Stimulated activated naive CD8-positive, alpha-beta T cell treated with anti-CD3 and anti-CD28 coated beads, Interleukin-15, Interleukin-2, amounts not matched to agents 100 ng/mL and 50 ng/mL, for 24 hours (primary cell): ENCODE measurements at regions not wholly inside any gene's neighbourhood (a gene's known extent, or its start where the extent isn't known, plus 50 kb on each side); places are given as distances from the start of the nearest gene placed in this dataset.
"Not testable (repeated sequence)": the region's sequence is repeated elsewhere in the genome, so short reads cannot be mapped to it uniquely, and the experiment has no call there.

Source experiments
- H3K27ac Mint-ChIP-seq: one replicate; pipeline ENCODE4 v1.8.0; 2021; ENCODE audit warnings: mild to moderate bottlenecking, mixed read lengths
- H3K27me3 Mint-ChIP-seq: one replicate; pipeline ENCODE4 v1.8.0; 2021; ENCODE audit warnings: mixed read lengths
- H3K36me3 Mint-ChIP-seq: one replicate; pipeline ENCODE4 v1.8.0; 2021; ENCODE audit warnings: low read depth, mixed read lengths
- H3K4me1 Mint-ChIP-seq: one replicate; pipeline ENCODE4 v1.8.0; 2021; ENCODE audit warnings: low read depth, mixed read lengths
- H3K4me3 Mint-ChIP-seq: one replicate; pipeline ENCODE4 v1.8.0; 2021; ENCODE audit warnings: mild to moderate bottlenecking, mixed read lengths
- H3K9me3 Mint-ChIP-seq: one replicate; pipeline ENCODE4 v1.8.0; 2021; ENCODE audit warnings: mixed read lengths

DNA sequence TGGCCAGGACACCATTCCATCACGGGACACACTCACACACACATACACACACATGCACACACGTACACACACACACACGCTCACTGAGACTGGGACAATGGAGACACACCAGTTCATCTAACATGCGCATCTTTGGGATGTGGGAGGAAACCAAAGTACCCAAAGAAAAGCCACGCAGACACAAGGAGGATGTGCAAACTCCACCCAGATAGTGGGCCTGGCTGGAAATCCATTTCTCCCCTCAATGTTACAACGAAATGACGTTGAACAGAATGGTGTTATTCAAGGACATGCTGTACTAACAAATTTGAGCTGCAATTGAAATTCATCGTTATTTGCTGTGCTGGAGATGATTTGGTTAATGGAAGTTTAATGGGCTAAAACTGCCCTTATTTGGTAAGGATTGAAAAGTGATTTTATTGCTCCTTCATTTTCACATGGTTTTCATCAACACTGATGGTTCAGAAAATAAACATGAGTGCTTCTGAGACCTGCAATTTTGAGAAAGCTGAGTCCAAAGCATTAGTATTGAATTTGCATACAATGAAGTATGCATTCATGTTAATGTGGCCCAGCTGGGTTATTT is 110.0 kb downstream of the KCNE4 start:
- Mint-ChIP-seq H3K9me3 (no peaks in the 10 kb centered on the region), H3K4me3 (no peak overlapping the region), H3K27me3 (no peaks in the 10 kb centered on the region), H3K36me3 (no peaks in the 10 kb centered on the region), H3K27ac (no peak overlapping the region), H3K4me1 (no peaks in the 10 kb centered on the region)

DNA sequence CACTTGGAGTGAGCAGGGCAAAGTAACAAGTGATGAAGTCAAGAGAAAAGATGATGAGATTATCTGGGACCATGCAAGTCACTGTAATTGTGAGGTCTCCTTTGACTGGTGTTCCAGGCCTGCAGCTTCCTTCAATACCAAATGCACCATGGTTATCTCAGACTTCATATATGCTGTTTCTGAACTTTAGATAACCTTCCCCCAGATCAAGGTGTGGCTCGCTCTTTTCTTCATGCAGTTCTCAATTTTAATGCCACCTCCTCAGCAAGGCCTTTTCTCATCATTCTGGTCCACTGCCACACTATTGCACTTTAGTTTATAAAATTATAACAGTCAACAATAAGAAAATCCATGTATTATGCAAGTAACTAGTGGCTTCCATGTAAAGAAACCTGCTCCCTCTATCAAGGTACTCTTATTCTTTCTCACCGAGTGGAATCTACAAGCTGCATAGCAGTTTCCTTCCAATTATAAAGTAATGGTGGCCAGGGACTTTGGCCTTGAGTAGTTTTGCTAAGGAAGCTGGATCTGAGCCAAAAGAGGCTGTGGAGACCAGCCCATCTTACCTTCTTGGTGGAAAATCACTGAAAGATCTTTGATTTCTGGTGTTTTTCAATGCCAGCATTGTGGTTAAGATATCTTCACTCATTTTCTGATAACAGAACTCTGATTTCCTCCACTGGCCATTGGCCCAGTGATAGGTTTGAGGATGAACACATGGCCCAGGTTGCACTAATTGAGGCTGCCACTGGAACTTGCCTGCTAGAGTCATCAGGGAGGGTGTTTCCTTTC is 113.6 kb downstream of the KCNE4 start:
- Mint-ChIP-seq H3K27ac (no peak overlapping the region), H3K4me3 (no peak overlapping the region), H3K36me3 (no peaks in the 10 kb centered on the region), H3K9me3 (no peaks in the 10 kb centered on the region), H3K4me1 (no peaks in the 10 kb centered on the region), H3K27me3 (no peaks in the 10 kb centered on the region)

DNA sequence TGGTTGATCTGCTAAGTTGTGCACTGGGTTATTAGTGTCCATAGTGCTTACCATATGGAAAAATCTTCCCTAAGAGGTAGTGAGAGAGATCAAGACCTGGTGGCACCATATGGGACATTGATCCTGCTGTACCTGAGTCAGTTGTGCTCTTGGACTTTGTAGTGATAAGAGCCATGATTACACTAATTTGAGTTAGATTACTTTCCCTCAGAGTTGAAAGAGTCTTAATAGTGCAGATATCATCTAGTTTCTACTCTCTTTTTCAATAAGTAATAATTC is 114.2 kb downstream of the KCNE4 start:
- no peaks in the 10 kb centered on the region for H3K27me3 Mint-ChIP-seq
- no peak overlapping the region for H3K27ac Mint-ChIP-seq
- no peak overlapping the region for H3K4me3 Mint-ChIP-seq
- no peaks in the 10 kb centered on the region for H3K36me3 Mint-ChIP-seq
- no peaks in the 10 kb centered on the region for H3K4me1 Mint-ChIP-seq
- no peaks in the 10 kb centered on the region for H3K9me3 Mint-ChIP-seq

DNA sequence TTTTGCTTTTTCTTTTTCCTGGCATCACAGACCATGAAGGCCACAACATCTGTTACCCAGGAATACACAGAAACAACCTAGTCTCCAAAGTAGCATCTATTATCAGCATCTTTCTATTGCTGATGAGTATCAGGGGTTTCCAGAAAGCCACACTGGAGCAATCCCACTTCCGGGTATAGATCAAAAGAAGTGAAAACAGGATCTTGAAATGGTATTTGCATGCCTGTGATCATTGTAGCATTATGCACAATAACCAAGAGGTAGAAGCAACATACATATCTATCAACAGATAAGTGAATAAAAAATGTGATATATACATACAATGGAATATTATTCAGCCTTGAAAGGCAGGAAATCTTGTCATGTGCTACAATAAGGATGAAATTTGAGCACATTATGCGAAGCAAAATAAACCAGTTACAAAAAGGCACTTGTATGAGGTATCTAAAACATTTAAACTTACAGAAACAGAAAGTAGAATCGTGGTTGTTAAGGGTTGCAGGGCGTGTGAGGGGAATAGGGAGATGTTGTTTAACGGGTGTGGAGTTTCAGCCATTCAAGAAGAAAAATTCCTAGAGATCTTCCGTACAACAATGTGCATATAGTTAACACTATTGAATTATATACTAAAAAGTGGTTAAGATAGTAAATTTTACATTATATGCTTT is 115.1 kb downstream of the KCNE4 start:
- no peak overlapping the region for H3K4me3 Mint-ChIP-seq
- H3K4me1 Mint-ChIP-seq = no peaks in the 10 kb centered on the region
- no peaks in the 10 kb centered on the region for H3K9me3 Mint-ChIP-seq
- H3K27ac Mint-ChIP-seq = no peak overlapping the region
- no peaks in the 10 kb centered on the region for H3K36me3 Mint-ChIP-seq
- no peaks in the 10 kb centered on the region for H3K27me3 Mint-ChIP-seq

DNA sequence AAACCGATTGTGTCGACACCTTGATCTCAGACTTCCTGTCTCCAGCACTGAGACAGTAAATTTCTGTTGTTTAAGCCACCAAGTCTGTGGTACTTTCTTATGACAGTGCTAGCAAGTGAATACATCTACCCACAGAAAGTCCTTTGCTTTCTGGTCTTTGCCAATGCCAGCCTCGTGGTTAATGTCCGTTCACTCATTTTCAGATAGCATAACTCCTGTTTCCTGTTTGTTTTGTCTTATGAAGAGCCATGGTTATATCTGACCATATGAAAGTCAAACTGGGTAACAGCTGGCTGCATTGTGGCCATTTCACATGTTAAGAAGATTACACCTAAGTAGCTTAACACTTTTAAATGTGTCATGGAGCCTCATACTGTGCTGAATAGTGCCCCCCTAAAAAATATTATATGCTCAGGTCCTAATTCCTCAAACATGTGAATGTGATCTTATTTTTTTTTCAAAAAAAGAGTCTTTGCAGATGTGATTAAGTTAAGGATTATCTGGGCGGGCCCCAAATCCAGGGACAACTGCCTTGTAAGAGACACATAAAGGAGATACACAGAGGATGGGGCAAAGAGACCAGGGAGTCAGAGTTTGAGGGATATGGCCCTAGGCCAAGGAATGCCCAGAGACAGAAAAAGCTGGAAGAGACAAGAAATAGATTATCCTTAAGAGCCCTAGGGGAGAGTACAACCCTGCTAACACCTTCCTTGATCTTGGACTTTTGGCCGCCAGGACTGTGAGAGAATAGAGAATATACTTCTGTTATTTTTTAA is 118.0 kb downstream of the KCNE4 start:
- Mint-ChIP-seq H3K4me1 (no peaks in the 10 kb centered on the region), H3K9me3 (no peaks in the 10 kb centered on the region), H3K4me3 (no peak overlapping the region), H3K36me3 (no peaks in the 10 kb centered on the region), H3K27me3 (no peaks in the 10 kb centered on the region), H3K27ac (no peak overlapping the region)

DNA sequence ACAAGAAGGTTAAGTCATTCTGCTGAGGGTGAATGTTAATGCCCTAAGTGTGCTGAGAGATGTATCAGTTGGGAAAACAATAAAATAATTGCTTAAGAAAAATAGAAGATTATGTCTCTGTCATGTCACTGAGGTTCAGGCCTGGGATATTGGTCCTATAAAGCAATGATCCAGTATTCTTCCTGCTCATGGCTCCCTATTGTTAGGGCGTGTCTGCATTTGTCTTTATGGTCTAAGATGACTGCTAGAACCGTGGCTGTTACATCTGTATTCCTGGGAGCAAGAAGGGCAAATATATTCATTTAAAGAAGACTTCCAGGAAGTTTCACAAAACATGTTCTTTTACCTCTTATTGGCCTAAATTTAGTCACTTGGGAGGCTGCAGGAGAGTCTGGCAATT is 125.0 kb downstream of the KCNE4 start:
- Mint-ChIP-seq H3K4me1 (no peaks in the 10 kb centered on the region), H3K27ac (no peak overlapping the region), H3K9me3 (no peaks in the 10 kb centered on the region), H3K4me3 (no peak overlapping the region), H3K36me3 (no peaks in the 10 kb centered on the region), H3K27me3 (no peaks in the 10 kb centered on the region)

DNA sequence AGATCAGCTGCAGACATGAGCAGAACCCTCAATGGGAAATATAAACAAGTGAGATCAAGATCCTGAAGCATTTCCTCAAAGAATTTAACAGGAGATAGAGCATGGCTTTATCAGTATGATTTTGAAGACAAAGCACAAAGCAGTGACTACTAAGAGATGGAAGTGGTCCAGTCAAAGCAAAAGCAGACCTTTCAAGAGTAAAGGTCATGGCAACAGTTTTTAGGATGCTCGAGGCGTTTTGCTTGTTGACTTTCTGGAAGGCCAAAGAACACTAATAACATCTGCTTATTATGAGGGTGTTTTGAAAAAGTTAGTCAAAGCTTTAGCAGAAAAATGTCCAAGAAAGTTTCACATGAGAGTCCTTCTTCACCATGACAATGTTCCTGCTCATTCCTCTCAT is 128.5 kb downstream of the KCNE4 start:
- Mint-ChIP-seq H3K27ac (no peak overlapping the region), H3K27me3 (no peaks in the 10 kb centered on the region), H3K4me1 (no peaks in the 10 kb centered on the region), H3K4me3 (no peak overlapping the region), H3K9me3 (no peaks in the 10 kb centered on the region), H3K36me3 (no peaks in the 10 kb centered on the region)

DNA sequence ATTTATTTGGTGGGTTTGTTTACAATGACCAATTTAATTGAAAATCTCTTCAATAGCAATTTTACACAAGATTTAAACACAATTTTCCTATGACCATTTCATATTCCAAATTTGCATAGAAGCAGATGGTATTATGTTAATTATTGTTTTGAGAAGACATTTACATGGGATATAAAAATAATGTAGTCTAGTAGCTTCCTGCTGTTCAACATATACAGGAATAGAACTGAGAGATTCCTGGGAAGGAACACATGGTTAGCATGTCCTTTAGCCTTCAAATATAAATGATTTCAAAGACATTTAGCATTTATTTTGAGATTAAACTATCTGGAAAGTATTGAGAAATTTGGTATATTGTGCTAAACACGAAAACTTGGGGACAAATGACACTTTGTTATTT is 129.6 kb downstream of the KCNE4 start:
- H3K27ac Mint-ChIP-seq = no peak overlapping the region
- no peaks in the 10 kb centered on the region for H3K9me3 Mint-ChIP-seq
- no peaks in the 10 kb centered on the region for H3K4me1 Mint-ChIP-seq
- H3K4me3 Mint-ChIP-seq = no peak overlapping the region
- H3K36me3 Mint-ChIP-seq = no peaks in the 10 kb centered on the region
- no peaks in the 10 kb centered on the region for H3K27me3 Mint-ChIP-seq

DNA sequence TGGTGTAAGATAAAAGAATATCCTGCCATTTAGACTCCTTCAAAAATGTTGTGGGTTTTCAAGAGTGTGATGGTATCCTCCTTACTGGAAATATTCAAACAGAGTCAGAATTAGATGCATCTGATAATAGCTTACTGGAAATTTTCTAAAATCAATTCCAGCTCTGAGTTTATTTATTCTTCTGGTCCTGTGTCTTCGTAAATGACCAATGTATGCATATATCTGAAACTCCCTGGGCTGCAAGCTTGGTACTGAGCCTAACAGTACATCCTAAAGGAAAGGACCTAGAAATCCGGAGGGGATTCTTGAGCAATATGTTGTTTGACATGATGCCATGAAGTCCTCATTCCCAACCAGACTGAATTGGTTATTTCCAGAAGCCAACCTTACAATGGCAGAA is 130.4 kb downstream of the KCNE4 start:
- Mint-ChIP-seq H3K4me1 (no peaks in the 10 kb centered on the region), H3K27me3 (no peaks in the 10 kb centered on the region), H3K27ac (no peak overlapping the region), H3K4me3 (no peak overlapping the region), H3K9me3 (no peaks in the 10 kb centered on the region), H3K36me3 (no peaks in the 10 kb centered on the region)

DNA sequence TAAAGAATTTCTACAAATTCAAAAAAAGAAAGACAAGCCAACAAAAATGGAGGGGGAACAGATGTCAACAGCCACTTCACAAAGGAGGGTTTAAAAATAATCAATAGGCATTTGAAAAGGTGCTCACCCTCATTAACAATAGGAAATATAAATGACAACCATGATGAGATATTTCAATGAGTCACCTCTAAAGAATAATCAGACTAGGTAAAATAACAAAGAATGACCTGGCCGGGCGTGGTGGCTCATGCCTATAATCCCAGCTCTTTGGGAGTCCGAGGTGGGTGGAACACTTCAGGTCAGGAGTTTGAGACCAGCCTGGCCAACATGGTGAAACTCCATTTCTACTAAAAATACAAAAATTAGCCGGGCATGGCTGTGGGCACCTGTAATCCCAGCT is 133.6 kb downstream of the KCNE4 start:
- Mint-ChIP-seq H3K27me3 (no peaks in the 10 kb centered on the region), H3K36me3 (no peaks in the 10 kb centered on the region), H3K9me3 (no peaks in the 10 kb centered on the region), H3K4me3 (no peak overlapping the region), H3K4me1 (no peaks in the 10 kb centered on the region), H3K27ac (no peak overlapping the region)

DNA sequence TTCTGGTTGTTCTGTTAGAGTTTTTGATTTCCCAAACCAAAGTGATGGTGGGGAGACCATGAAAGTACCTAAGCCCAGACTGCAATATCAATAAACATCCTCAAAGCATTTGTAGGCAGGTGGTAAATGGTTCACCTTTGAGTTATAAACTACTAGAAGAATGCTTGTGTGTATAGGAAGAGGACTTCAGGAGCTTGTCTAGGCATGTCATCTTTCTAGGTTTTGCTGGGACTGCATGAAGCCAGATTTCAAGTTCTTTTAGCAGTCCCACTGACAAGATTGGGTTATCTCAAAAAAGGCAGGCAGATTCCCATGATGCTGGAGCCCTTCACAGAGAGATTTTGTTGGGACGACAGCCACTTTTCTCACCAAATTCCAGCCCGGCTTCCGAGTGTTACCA is 135.3 kb downstream of the KCNE4 start:
- H3K9me3 Mint-ChIP-seq = no peaks in the 10 kb centered on the region
- no peaks in the 10 kb centered on the region for H3K27me3 Mint-ChIP-seq
- no peak overlapping the region for H3K4me3 Mint-ChIP-seq
- no peaks in the 10 kb centered on the region for H3K36me3 Mint-ChIP-seq
- no peaks in the 10 kb centered on the region for H3K4me1 Mint-ChIP-seq
- H3K27ac Mint-ChIP-seq = no peak overlapping the region

DNA sequence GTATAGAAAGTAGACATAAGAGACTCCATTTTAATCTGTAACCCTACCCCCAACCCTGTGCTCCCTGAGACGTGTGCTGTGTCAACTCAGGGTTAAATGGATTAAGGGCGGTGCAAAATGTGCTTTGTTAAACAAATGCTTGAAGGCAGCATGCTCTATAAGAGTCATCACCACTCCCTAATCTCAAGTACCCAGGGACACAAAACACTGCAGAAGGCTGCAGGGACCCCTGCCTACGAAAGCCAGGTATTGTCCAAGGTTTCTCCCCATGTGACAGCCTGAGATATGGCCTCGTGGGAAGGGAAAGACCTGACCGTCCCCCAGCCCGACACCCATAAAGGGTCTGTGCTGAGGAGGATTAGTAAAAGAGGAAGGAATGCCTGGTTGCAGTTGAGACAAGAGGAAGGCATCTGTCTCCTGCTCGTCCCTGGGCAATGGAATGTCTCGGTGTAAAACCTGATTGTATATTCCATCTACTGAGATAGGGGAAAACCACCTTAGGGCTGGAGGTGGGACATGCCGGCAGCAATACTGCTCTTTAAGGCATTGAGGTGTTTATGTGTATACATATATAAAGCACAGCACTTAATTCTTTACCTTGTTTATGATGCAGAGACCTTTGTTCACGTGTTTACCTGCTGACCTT is 138.7 kb downstream of the KCNE4 start:
- not testable (repeated sequence) for H3K27me3 Mint-ChIP-seq, H3K27ac Mint-ChIP-seq, H3K9me3 Mint-ChIP-seq, H3K36me3 Mint-ChIP-seq, H3K4me1 Mint-ChIP-seq, H3K4me3 Mint-ChIP-seq

DNA sequence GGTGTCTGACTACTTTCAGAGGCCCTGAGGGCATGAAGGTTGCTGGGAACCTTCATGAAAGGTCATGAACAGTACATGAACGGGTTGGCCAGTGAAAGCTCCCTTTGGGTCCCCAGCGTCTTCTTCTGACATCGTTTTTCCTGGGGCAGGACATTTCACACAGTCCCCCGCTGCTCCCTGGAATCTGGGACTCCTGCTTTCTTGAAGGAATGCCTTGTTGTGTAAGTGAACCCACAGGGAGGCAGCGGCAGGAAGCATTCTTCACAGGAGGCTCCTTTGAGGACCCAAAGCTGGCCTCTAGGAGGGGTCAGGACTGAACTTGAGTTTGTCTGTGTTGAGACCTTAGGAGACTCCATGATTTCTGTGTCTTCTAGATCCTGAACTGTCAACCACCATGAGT is 144.3 kb downstream of the KCNE4 start:
- no peaks in the 10 kb centered on the region for H3K4me1 Mint-ChIP-seq
- no peak overlapping the region for H3K27ac Mint-ChIP-seq
- no peaks in the 10 kb centered on the region for H3K36me3 Mint-ChIP-seq
- no peak overlapping the region for H3K4me3 Mint-ChIP-seq
- H3K9me3 Mint-ChIP-seq = no peaks in the 10 kb centered on the region
- no peaks in the 10 kb centered on the region for H3K27me3 Mint-ChIP-seq

DNA sequence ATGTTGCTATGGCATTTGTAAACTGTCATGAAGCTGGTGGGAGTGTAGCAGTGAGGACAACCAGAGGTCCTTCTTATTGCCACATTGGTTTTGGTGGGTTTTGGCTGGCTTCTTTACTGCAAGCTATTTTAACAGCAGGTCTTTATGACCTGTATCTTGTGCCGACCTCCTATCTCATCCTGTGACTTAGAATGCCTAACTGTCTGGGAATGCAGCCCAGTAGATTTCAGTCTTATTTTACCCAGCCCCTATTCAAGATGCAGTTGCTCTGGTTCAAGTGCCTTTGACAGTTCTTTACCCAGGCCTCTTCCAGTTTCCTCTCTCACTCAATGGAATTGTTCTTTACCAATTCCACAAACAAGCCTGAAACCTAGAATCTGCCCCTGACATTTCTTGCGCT is 145.1 kb downstream of the KCNE4 start:
- no peak overlapping the region for H3K4me3 Mint-ChIP-seq
- no peaks in the 10 kb centered on the region for H3K4me1 Mint-ChIP-seq
- no peaks in the 10 kb centered on the region for H3K27me3 Mint-ChIP-seq
- no peaks in the 10 kb centered on the region for H3K9me3 Mint-ChIP-seq
- H3K27ac Mint-ChIP-seq = no peak overlapping the region
- H3K36me3 Mint-ChIP-seq = no peaks in the 10 kb centered on the region
